ENCODE measurements at regions not wholly inside any gene's neighbourhood (a gene's known extent, or its start where the extent isn't known, plus 50 kb on each side); places are given as distances from the start of the nearest gene placed in this dataset.

- TF ChIP-seq ZBTB7A (IDR thresholded peaks at IDR 0.05; ENCODE audit: low read depth) = no peak
- TF ChIP-seq EGR1 (IDR thresholded peaks at IDR 0.05) = no peak
- TF ChIP-seq TAF1 (IDR thresholded peaks at IDR 0.05; ENCODE audit: low read depth) = no peak
- no peak for TF ChIP-seq YY1 (IDR thresholded peaks at IDR 0.05; ENCODE audit: low read depth)
- TF ChIP-seq EP300 (IDR thresholded peaks at IDR 0.05; ENCODE audit: borderline replicate concordance) = no peak
- TF ChIP-seq CREB1 (IDR thresholded peaks at IDR 0.05; ENCODE audit: low read depth) = no peak
- TF ChIP-seq CEBPB (IDR thresholded peaks at IDR 0.05) = no peak
Measured at GRCh38 chr17:77858291-77859034, 100.0 kb upstream of the TNRC6C start.

GRCh38 chr17:77859035-77859810 lies 99.3 kb upstream of the TNRC6C start:
- no peak for TF ChIP-seq EP300 (IDR thresholded peaks at IDR 0.05; ENCODE audit: borderline replicate concordance)
- no peak for TF ChIP-seq USF1 (IDR thresholded peaks at IDR 0.05)
- no peak for TF ChIP-seq RAD21 (IDR thresholded peaks at IDR 0.05; ENCODE audit: low read depth)
- TF ChIP-seq FOXM1 (IDR thresholded peaks at IDR 0.05; ENCODE audit: borderline replicate concordance, low read depth) = no peak
- TF ChIP-seq MAX (IDR thresholded peaks at IDR 0.05) = no peak
- TF ChIP-seq REST (IDR thresholded peaks at IDR 0.05; ENCODE audit: low read depth) = no peak
- no peak for TF ChIP-seq ZBTB7A (IDR thresholded peaks at IDR 0.05; ENCODE audit: low read depth)
- no peak for TF ChIP-seq TEAD4 (IDR thresholded peaks at IDR 0.05)
- TF ChIP-seq TCF12 (IDR thresholded peaks at IDR 0.05; ENCODE audit: low read depth) = no peak
- no peak for TF ChIP-seq CEBPB (IDR thresholded peaks at IDR 0.05)
- TF ChIP-seq EGR1 (IDR thresholded peaks at IDR 0.05) = no peak
- no peak for TF ChIP-seq CREB1 (IDR thresholded peaks at IDR 0.05; ENCODE audit: low read depth)
- TF ChIP-seq YY1 (IDR thresholded peaks at IDR 0.05; ENCODE audit: low read depth) = no peak
- no peak for TF ChIP-seq NFIC (IDR thresholded peaks at IDR 0.05)
- no peak for TF ChIP-seq TAF1 (IDR thresholded peaks at IDR 0.05; ENCODE audit: low read depth)

- no peak for TF ChIP-seq EP300 (IDR thresholded peaks at IDR 0.05; ENCODE audit: borderline replicate concordance)
- no peak for TF ChIP-seq MAX (IDR thresholded peaks at IDR 0.05)
- no peak for TF ChIP-seq FOXM1 (IDR thresholded peaks at IDR 0.05; ENCODE audit: borderline replicate concordance, low read depth)
- TF ChIP-seq NFIC (IDR thresholded peaks at IDR 0.05) = no peak
- no peak for TF ChIP-seq CEBPB (IDR thresholded peaks at IDR 0.05)
- no peak for TF ChIP-seq TCF12 (IDR thresholded peaks at IDR 0.05; ENCODE audit: low read depth)
- no peak for TF ChIP-seq TAF1 (IDR thresholded peaks at IDR 0.05; ENCODE audit: low read depth)
- no peak for TF ChIP-seq REST (IDR thresholded peaks at IDR 0.05; ENCODE audit: low read depth)
- TF ChIP-seq YY1 (IDR thresholded peaks at IDR 0.05; ENCODE audit: low read depth) = no peak
- no peak for TF ChIP-seq TEAD4 (IDR thresholded peaks at IDR 0.05)
- TF ChIP-seq RAD21 (IDR thresholded peaks at IDR 0.05; ENCODE audit: low read depth) = no peak
- no peak for TF ChIP-seq USF1 (IDR thresholded peaks at IDR 0.05)
- no peak for TF ChIP-seq ZBTB7A (IDR thresholded peaks at IDR 0.05; ENCODE audit: low read depth)
- no peak for TF ChIP-seq EGR1 (IDR thresholded peaks at IDR 0.05)
- TF ChIP-seq CREB1 (IDR thresholded peaks at IDR 0.05; ENCODE audit: low read depth) = no peak
Measured at GRCh38 chr17:77861133-77861695, 97.3 kb upstream of the TNRC6C start.

GRCh38 chr17:77861981-77862645 lies 96.4 kb upstream of the TNRC6C start:
- TF ChIP-seq ZBTB7A (IDR thresholded peaks at IDR 0.05; ENCODE audit: low read depth) (no peak), TAF1 (IDR thresholded peaks at IDR 0.05; ENCODE audit: low read depth) (no peak), MAX (IDR thresholded peaks at IDR 0.05) (no peak), NFIC (IDR thresholded peaks at IDR 0.05) (no peak), USF1 (IDR thresholded peaks at IDR 0.05) (no peak), CEBPB (IDR thresholded peaks at IDR 0.05) (no peak), EP300 (IDR thresholded peaks at IDR 0.05; ENCODE audit: borderline replicate concordance) (no peak)

Measured in Ishikawa (cell line).